PC-9 (cell line): ENCODE measurements at regions not wholly inside any gene's neighbourhood (a gene's known extent, or its start where the extent isn't known, plus 50 kb on each side); places are given as distances from the start of the nearest gene placed in this dataset.

ENCODE experiments used
- EZH2 ChIP-seq: fragments of 200-600 bp; sonication (generic); IDR thresholded peaks from 2 replicates; pipeline ENCODE4 v1.8.0; 2017; ENCODE audit warnings: antibody characterized with exemption, low read depth
- TF ChIP-seq, protein P1 (sequence below): fragments of 200-600 bp; sonication (generic); conservative IDR thresholded peaks from 2 replicates; pipeline ENCODE4 v1.6.1; 2017; ENCODE audit warnings: mixed run types, antibody characterized with exemption, mild to moderate bottlenecking, moderate library complexity

DNA sequence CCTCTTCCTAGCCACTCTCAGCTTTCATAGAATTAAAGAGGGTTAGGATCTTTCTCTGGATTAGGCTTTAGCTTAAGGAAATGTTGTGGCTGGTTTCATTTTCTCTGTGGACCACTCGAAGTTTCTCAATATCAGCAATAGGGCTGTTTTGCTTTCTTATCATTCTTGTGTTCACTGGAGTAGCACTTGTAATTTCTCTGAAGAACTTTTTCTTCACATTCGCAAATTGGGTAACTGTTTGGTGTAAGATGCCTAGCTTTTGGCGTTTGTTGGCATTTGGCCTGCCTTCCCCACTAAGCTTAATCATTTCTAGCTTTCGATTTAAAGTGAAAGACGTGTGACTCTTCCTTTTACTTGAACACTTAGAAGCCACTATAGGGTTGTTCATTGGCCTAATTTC lies 210.8 kb upstream of the PROX1 start:
- TF ChIP-seq, protein P1, sequence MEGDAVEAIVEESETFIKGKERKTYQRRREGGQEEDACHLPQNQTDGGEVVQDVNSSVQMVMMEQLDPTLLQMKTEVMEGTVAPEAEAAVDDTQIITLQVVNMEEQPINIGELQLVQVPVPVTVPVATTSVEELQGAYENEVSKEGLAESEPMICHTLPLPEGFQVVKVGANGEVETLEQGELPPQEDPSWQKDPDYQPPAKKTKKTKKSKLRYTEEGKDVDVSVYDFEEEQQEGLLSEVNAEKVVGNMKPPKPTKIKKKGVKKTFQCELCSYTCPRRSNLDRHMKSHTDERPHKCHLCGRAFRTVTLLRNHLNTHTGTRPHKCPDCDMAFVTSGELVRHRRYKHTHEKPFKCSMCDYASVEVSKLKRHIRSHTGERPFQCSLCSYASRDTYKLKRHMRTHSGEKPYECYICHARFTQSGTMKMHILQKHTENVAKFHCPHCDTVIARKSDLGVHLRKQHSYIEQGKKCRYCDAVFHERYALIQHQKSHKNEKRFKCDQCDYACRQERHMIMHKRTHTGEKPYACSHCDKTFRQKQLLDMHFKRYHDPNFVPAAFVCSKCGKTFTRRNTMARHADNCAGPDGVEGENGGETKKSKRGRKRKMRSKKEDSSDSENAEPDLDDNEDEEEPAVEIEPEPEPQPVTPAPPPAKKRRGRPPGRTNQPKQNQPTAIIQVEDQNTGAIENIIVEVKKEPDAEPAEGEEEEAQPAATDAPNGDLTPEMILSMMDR = no peak
- TF ChIP-seq EZH2 = no peak
